PFSK-1 (cell line): ENCODE measurements at regions not wholly inside any gene's neighbourhood (a gene's known extent, or its start where the extent isn't known, plus 50 kb on each side); places are given as distances from the start of the nearest gene placed in this dataset.

Experiments used
- FOXP2 ChIP-seq: optimal IDR thresholded peaks from 2 replicates; pipeline ENCODE3; 2011; ENCODE audit warnings: borderline replicate concordance, control low read depth, inconsistent platforms; ENCODE audit not compliant: insufficient read depth; ENCODE audit errors: extremely low read length, extremely low read depth
- POLR2AphosphoS5 ChIP-seq: IDR thresholded peaks from 2 replicates; pipeline ENCODE4 v1.6.1; 2012; ENCODE audit warnings: low read depth, mild to moderate bottlenecking, control low read depth, low read length, moderate library complexity
- SIN3A ChIP-seq: IDR thresholded peaks from 2 replicates; pipeline ENCODE4 v1.6.1; 2012; ENCODE audit warnings: mild to moderate bottlenecking, low read length, moderate library complexity, borderline replicate concordance; ENCODE audit not compliant: insufficient read depth
- TAF1 ChIP-seq: IDR thresholded peaks from 2 replicates; pipeline ENCODE4 v1.6.1; 2012; ENCODE audit warnings: low read length, control low read depth, borderline replicate concordance; ENCODE audit not compliant: insufficient read depth
- TF ChIP-seq, protein P1 (sequence below), 2 experiments: IDR thresholded peaks; 2 replicates each; pipeline versions ENCODE4 v1.6.1 to v1.8.0; 2011 to 2012; ENCODE audit warnings: low read depth in 2 of 2, low read length in 2 of 2, control low read depth in 1 of 2, inconsistent platforms in 1 of 2, mild to moderate bottlenecking in 1 of 2, moderate library complexity in 1 of 2; ENCODE audit not compliant: insufficient read depth in 1 of 2

GRCh38 chr4:128451270-128451905 is 163.8 kb upstream of the PGRMC2 start:
- TF ChIP-seq SIN3A: no peak
- TF ChIP-seq TAF1: no peak
- TF ChIP-seq FOXP2: no peak
- TF ChIP-seq POLR2AphosphoS5: no peak
- TF ChIP-seq, protein P1, sequence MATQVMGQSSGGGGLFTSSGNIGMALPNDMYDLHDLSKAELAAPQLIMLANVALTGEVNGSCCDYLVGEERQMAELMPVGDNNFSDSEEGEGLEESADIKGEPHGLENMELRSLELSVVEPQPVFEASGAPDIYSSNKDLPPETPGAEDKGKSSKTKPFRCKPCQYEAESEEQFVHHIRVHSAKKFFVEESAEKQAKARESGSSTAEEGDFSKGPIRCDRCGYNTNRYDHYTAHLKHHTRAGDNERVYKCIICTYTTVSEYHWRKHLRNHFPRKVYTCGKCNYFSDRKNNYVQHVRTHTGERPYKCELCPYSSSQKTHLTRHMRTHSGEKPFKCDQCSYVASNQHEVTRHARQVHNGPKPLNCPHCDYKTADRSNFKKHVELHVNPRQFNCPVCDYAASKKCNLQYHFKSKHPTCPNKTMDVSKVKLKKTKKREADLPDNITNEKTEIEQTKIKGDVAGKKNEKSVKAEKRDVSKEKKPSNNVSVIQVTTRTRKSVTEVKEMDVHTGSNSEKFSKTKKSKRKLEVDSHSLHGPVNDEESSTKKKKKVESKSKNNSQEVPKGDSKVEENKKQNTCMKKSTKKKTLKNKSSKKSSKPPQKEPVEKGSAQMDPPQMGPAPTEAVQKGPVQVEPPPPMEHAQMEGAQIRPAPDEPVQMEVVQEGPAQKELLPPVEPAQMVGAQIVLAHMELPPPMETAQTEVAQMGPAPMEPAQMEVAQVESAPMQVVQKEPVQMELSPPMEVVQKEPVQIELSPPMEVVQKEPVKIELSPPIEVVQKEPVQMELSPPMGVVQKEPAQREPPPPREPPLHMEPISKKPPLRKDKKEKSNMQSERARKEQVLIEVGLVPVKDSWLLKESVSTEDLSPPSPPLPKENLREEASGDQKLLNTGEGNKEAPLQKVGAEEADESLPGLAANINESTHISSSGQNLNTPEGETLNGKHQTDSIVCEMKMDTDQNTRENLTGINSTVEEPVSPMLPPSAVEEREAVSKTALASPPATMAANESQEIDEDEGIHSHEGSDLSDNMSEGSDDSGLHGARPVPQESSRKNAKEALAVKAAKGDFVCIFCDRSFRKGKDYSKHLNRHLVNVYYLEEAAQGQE (IDR thresholded peaks at IDR 0.05; ENCODE audit: insufficient read depth in 1 of 2, low read depth in 2 of 2, low read length in 2 of 2): no peak
